Neuron (in vitro differentiated cells): ENCODE measurements at regions not wholly inside any gene's neighbourhood (a gene's known extent, or its start where the extent isn't known, plus 50 kb on each side); places are given as distances from the start of the nearest gene placed in this dataset.
A peak's percentile ranks its signal among the peaks of the same experiment; 100 is the strongest.
"Not testable (repeated sequence)": the region's sequence is repeated elsewhere in the genome, so short reads cannot be mapped to it uniquely, and the experiment has no call there.

ENCODE experiments used
- H2AFZ ChIP-seq: one replicate; pipeline ENCODE4 v1.6.1; 2013; ENCODE audit warnings: low read depth, mild to moderate bottlenecking, inconsistent platforms, low read length, moderate library complexity
- H3K27me3 ChIP-seq: one replicate; pipeline ENCODE4 v1.6.1; 2013; ENCODE audit warnings: low read length; ENCODE audit not compliant: insufficient read depth
- H3K36me3 ChIP-seq: one replicate; pipeline ENCODE4 v1.6.1; 2013; ENCODE audit warnings: low read length; ENCODE audit not compliant: insufficient read depth
- H3K4me1 ChIP-seq: one replicate; pipeline ENCODE4 v1.6.1; 2013; ENCODE audit warnings: low read length; ENCODE audit not compliant: insufficient read depth
- H3K4me3 ChIP-seq: 2 replicates; pipeline ENCODE4 v1.5.1; 2013; ENCODE audit warnings: mild to moderate bottlenecking, low read length, moderate library complexity
- H3K9me3 ChIP-seq: one replicate; pipeline ENCODE4 v1.6.1; 2013; ENCODE audit warnings: low read length

DNA sequence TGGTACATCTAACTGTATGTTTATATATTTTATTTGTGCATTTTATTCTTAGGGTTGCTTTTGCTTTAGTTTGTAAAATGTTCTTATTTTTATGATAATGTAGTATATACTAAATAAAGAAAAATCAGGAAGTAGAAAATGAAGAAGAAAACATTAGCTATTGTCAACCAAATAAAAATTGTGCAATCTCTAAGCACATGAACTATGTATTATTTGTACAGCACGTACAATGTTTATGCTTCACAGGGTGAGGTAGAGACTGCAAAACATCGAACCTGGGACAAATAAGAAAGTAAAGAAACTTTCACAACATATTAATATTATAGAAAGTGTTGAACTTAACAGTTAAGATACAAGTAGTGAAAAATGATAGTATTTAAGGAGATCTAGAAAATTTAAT is 123.0 kb downstream of the ZNF92 start:
- H3K36me3 ChIP-seq, H3K9me3 ChIP-seq, H2AFZ ChIP-seq, H3K27me3 ChIP-seq, H3K4me1 ChIP-seq, H3K4me3 ChIP-seq: not testable (repeated sequence)

DNA sequence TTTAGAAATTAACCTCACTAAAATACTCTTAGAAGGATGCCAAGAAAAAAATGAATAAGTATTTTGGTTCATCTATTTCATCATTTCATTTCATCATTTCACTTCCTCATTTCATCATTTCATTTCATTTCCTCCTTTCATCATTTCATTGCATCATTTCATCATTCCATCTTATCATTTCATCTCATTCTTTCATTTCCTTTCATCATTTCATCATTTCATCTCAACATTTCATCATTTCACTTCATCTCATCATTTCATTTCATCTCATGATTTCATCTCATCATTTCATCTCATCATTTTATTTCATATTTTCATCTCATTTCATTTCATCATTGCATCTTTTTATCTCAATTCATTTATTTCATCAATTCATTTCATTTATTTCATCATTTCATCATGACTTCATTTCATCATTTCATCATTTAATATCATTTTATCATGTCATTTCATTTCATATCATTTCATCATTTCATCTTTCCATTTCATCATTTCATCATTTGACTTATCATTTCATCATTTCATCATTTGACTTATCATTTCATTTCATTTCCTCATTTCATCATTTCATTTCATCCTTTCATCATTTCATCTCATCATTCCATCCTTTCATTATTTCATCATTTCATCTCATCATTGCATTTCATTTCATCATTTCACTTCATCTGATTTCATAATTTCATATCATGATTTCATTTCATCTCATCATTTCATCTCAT is 129.9 kb downstream of the ZNF92 start:
- no peak overlapping the region for H3K4me3 ChIP-seq
- no peaks in the 10 kb centered on the region for H3K4me1 ChIP-seq
- H2AFZ ChIP-seq: no peak overlapping the region
- no peaks in the 10 kb centered on the region for H3K36me3 ChIP-seq
- H3K27me3 ChIP-seq: no peaks in the 10 kb centered on the region
- no peaks in the 10 kb centered on the region for H3K9me3 ChIP-seq

DNA sequence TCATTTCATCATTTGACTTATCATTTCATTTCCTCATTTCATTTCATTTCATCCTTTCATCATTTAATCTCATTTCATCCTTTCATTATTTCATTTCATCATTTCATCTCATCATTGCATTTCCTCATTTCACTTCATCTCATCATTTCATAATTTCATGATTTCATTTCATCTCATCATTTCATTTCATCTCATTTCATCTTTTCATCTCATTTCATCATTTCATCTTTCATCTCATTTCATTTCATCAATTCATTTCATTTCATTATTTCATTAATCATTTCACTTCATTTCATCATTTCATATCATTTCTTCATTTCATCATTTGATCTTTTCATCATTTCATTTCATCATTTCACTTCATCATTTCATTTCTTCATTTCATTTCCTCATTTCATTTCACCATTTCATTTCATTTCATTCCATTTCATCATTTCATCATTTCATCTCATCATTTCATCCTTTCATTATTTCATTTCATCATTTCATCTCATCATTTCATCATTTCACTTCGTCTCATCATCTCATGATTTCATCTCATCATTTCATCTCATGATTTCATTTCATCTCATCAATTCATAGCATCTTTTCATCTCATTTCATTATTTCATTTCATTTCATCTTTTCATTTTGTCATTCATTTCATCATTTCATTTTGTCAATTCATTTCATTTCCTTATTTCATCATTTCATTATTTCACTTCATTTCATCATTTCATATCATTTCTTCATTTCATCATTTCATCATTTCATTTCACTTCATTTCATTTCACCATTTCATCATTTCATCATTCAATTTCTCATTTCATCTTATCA is 131.1 kb downstream of the ZNF92 start:
- H3K27me3 ChIP-seq, H3K4me3 ChIP-seq, H3K4me1 ChIP-seq: not testable (repeated sequence)

DNA sequence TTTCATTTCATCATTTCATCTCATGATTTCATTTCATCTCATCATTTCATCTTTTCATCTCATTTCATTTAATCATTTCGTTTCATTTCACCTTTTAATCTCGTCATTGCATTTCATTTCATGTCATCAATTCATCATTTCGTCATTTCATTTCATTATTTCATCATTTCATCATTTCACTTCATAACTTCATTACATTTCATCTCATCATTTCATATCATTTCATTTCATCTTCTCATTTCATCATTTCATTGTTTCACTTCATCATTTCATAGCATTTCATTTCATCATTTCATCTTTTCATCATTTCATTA is 131.6 kb downstream of the ZNF92 start:
- H3K9me3 ChIP-seq, H3K4me1 ChIP-seq: not testable (repeated sequence)

More for the DNA sequence above, 131.1 kb downstream of the ZNF92 start:
- not testable (repeated sequence) for H3K9me3 ChIP-seq, H3K36me3 ChIP-seq, H2AFZ ChIP-seq

DNA sequence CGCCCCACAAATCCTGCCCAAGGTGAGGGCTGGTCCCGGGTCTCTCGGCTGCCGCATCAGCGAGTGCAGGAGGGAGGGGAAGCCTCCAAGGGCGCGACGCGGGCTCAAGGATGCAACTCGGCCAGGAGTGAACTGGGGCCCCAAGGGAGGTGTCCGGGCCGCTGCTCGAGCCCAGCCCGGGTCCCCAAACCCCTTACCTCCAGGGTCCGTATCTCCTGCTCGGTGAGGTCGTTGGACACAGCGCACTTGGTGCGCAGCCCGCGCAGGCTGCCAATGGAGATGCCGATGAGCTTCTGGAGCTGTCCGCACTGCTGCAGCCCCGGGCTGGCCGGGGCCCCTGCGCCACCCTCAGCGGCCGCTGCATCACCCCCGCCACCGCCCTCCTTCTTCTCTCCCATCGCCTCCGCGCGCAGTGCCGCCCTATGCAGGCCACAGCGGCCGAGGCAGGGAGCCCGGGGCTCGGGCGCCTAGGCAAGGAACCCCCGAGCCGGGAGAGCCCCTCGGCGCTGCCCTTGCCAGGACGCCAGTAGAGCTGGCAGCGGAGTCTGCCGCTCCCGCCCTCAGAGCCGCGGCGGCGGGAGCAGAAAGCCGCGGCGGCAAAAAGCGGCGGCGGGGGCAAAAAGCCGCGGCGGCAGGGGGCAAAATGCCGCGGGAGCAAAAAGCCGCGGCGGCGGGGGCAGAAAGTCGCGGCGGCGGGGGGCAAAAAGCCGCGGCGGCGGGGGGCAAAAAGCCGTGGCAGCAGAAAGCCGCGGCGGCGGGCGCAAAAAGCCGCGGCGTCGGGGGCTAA is 135.1 kb downstream of the ZNF92 start:
- peak overlapping the region; percentile 26 for H3K4me3 ChIP-seq
- peaks cover 19% of the 10 kb centered on the region for H3K27me3 ChIP-seq
- H2AFZ ChIP-seq: peak overlapping the region; percentile 99
- not testable (repeated sequence) for H3K9me3 ChIP-seq, H3K36me3 ChIP-seq, H3K4me1 ChIP-seq

More for the DNA sequence above, 131.6 kb downstream of the ZNF92 start:
- not testable (repeated sequence) for H3K4me3 ChIP-seq, H3K36me3 ChIP-seq, H3K27me3 ChIP-seq, H2AFZ ChIP-seq

DNA sequence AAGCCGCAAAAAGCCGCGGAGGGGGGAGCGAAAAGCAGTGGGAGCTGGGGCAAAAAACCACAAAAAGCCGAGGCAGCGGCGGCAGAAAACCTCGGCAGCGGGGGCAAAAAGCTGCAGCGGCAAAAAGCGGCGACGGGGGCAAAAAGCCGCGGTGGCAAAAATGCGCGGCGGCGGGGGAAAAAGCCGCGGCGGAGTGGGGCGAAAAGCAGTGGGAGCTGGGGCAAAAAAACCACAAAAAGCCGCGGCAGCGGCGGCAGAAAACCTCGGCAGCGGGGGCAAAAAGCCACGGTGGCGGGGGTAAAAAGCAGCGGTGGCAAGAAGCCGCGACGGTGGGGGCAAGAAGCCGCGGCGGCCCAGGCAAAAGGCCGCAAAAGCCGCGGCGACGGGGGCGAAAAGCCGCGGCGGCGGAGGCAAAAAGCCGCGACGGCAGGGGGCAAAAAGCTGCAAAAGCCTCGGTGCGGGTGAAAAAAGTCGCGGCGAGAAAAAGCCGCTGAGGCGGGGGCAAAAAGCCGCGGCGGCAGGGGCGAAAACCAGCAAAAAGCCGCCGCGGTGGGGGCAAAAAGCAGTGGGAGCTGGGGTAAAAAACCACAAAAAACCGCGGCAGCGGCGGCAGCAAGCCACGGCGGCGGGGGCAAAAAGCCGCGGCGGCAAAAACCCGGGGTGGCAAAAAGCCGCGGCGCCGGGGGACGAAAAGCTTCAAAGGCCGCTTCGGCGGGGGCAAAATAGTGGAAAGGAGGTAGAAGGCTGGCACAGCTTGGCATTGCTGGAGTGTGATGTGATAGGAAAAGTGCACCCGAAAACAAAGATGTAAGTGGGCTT is 135.9 kb downstream of the ZNF92 start:
- Histone ChIP-seq H3K4me3 (peak overlapping the region; percentile 26), H3K27me3 (peaks cover 19% of the 10 kb centered on the region), H2AFZ (peak overlapping the region; percentile 99), H3K36me3 (no peaks in the 10 kb centered on the region), H3K4me1 (no peaks in the 10 kb centered on the region), H3K9me3 (no peaks in the 10 kb centered on the region)

DNA sequence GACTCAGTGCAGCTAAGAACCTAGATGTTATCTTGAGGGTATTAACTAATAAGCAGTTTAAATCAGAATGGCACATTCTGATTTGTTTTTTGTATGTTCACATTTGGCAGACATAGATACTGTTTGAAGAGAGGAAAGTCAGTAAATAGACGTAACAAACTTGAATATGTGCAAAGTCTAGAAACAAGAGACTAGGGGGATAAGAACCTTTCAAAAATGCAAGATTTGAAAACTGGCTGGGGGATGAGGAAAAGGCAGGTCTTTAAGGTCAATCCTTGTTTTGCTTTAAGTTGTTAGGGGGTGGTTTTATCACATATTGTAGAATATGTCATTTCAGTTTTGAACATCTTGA is 136.5 kb downstream of the ZNF92 start:
- H3K9me3 ChIP-seq, H3K4me3 ChIP-seq: not testable (repeated sequence)

DNA sequence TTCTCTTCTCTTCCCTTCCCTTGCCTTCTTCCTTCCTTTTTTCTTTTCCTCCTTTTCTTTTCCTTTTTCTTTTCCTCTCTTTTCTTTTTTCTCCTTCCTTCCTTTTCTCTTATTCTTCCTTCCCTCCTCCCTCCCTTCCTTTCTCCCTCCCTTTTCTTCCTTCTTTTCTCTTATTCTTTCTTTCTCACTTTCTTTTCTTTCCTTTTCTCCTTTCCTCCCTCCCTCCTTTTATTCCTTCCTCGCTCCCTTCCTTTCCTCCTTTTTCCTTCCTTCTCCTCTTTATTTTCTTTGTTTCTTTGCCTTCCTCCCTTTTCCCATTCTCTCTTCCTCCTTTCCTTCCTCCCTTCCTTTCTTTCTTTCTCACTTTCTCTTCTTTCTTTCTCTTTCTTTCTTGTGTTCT is 146.1 kb downstream of the ZNF92 start:
- not testable (repeated sequence) for H3K27me3 ChIP-seq, H2AFZ ChIP-seq, H3K4me1 ChIP-seq

More for the DNA sequence above, 136.5 kb downstream of the ZNF92 start:
- H3K36me3 ChIP-seq, H3K4me1 ChIP-seq, H2AFZ ChIP-seq: not testable (repeated sequence)
- H3K27me3 ChIP-seq: peaks cover 19% of the 10 kb centered on the region

DNA sequence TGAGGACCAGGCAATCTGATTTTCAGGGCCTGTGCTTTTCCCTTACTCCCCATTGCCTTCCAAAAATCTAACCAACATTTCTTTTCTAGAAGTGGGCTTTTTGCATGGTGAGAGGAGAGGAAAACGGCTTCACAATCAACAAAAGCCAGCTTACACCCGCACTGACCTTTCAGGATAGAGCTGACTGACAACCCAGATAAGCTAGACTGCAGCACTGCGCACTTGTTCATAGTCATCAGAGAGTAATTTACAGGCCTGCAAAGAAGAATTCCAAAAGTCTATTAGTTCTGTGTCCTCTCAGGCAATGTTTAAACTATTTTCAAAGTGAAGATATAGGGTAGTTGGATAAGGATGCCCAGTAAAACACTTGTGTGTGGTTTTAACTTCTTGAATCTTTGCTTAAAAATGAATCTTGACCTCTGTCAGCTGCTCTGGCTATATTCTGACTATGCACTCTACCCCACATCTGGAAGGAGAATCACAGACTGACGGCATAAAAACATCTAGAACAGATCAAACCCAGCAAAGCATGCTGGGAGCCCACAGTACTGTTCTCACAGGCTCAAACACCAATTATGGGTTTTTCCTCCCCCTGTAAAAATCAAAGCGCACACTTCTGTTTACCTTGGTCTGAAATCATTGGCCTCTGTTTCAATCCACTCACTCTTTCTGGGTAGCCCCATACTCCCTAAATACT is 172.0 kb downstream of the ZNF92 start:
- H3K36me3 ChIP-seq, H2AFZ ChIP-seq, H3K27me3 ChIP-seq, H3K9me3 ChIP-seq, H3K4me1 ChIP-seq, H3K4me3 ChIP-seq: not testable (repeated sequence)

More for the DNA sequence above, 146.1 kb downstream of the ZNF92 start:
- not testable (repeated sequence) for H3K36me3 ChIP-seq, H3K4me3 ChIP-seq, H3K9me3 ChIP-seq

DNA sequence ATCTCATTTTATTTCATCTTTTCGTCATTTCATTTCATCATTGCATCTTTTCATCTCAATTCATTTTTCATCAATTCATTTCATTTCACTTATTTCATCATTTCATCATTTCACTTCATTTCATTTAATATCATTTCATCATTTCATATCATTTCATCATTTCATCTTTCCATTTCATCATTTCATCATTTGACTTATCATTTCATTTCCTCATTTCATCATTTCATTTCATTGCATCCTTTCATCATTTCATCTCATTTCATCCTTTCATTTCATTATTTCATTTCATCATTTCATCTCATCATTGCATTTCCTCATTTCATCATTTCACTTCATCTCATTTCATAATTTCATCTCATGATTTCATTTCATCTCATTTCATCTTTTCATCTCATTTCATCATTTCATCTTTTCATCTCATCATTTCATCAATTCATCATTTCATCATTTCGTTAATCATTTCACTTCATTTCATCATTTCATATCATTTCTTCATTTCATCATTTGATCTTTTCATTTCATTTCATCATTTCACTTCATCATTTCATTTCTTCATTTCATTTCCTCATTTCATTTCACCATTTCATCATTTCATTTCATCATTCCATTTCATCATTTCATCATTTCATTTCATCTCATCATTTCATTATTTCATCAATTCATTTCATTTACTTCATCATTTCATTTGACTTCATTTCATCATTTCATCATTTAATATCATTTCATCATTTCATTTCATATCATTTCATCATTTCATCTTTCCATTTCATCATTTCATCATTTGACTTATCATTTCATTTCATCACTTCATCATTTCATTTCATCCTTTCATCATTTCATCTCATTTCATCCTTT is 176.2 kb downstream of the ZNF92 start:
- not testable (repeated sequence) for H3K36me3 ChIP-seq, H3K27me3 ChIP-seq, H3K4me1 ChIP-seq, H3K4me3 ChIP-seq, H2AFZ ChIP-seq, H3K9me3 ChIP-seq

DNA sequence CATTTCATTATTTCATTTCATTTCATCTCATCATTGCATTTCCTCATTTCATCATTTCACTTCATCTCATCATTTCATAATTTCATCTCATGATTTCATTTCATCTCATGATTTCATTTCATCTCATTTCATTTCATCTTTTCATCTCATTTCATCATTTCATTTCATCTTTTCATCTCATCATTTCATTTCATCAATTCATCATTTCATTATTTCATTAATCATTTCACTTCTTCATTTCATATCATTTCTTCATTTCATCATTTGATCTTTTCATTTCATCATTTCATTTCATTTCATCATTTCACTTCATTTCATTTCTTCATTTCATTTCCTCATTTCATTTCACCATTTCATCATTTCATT is 176.8 kb downstream of the ZNF92 start:
- not testable (repeated sequence) for H3K36me3 ChIP-seq, H3K4me3 ChIP-seq

DNA sequence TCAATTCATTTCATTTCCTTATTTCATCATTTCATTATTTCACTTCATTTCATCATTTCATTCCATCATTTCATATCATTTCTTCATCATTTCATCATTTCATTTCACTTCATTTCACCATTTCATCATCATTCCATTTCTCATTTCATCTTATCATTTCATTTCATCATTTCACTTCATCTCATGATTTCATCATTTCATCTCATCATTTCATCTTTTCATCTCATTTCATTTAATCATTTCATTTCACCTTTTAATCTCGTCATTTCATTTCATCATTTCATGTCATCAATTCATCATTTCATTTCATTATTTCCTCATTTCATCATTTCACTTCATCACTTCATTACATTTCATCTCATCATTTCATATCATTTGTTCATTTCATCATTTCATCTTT is 177.4 kb downstream of the ZNF92 start:
- not testable (repeated sequence) for H3K4me1 ChIP-seq, H3K9me3 ChIP-seq, H3K4me3 ChIP-seq, H3K36me3 ChIP-seq, H2AFZ ChIP-seq, H3K27me3 ChIP-seq

More for the DNA sequence above, 176.8 kb downstream of the ZNF92 start:
- H3K9me3 ChIP-seq, H2AFZ ChIP-seq, H3K27me3 ChIP-seq, H3K4me1 ChIP-seq: not testable (repeated sequence)
